Stimulated activated CD4-positive, alpha-beta T cell treated with anti-CD3 and anti-CD28 coated beads, TNF-alpha, amount 100 ng/mL, for 4 hours (primary cell): ENCODE measurements at regions not wholly inside any gene's neighbourhood (a gene's known extent, or its start where the extent isn't known, plus 50 kb on each side); places are given as distances from the start of the nearest gene placed in this dataset.
"Not testable (repeated sequence)": the region's sequence is repeated elsewhere in the genome, so short reads cannot be mapped to it uniquely, and the experiment has no call there.

Experiments
- DNase-seq, 3 experiments: peaks; one replicate each; pipeline ENCODE4 v3.0.0-alpha.2; 2020; ENCODE audit warnings: low read depth in 3 of 3

DNA sequence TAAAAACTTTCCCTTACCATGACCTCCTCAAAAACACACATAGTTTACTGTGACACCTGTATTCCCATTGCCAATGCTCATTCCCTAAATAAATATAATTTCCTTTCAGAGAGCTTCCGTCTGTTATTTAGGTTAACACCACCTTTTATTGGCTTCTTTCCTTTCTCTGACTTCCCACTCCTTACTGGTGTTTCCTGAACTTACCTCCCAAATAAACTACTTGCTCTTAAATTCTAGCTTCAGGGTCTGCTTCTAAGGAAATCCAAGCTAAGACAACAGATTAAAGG is 67.4 kb upstream of the ZNF746 start:
- DNase-seq: no peak

- no peak for DNase-seq
Measured at GRCh38 chr7:149564340-149565095, 66.9 kb upstream of the ZNF746 start.

DNA sequence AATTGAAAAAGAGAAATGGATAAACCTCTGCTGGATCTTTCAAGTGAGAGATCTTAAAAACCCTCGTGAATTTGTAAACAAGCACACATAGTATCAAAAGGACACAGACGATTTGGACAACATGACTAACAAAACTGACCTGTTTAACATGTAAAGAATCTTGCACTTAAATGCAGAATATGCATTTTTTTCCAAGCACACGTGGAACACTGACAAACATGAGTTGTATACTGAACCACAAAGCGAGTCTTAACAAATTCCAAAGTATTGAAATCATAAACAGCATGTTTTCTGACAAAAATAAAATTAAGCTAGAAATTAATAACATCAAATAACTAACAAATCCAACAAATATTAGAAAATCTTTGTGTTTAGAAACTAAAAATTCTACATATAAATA is 65.0 kb upstream of the ZNF746 start:
- no peak for DNase-seq

GRCh38 chr7:149561072-149561471 is 63.5 kb upstream of the ZNF746 start:
- DNase-seq: no peak

- DNase-seq: no peak
Measured at GRCh38 chr7:149559711-149560110, 62.1 kb upstream of the ZNF746 start.

GRCh38 chr7:149558149-149558861 is 60.7 kb upstream of the ZNF746 start:
- no peak for DNase-seq

DNA sequence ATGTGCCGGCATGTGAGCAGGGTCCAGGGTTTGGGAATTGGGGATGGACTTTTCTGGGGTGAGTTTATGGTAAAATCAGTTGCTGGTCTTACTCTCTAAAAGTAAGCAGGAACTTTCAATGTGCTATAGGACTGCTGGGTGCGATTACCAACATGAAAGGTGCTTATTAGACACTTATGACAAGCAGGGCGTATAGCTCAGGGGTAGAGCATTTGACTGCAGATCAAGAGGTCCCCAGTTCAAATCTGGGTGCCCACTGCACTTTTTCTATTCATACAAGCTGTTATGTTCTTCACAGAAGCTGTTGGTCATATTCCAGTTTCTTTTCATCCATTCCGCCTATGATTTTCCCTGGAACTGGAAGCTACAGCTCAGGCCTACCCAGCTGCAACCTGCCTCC is 58.9 kb upstream of the ZNF746 start:
- not testable (repeated sequence) for DNase-seq

- DNase-seq: not testable (repeated sequence)
Measured at GRCh38 chr7:149554821-149555220, 57.2 kb upstream of the ZNF746 start.

DNA sequence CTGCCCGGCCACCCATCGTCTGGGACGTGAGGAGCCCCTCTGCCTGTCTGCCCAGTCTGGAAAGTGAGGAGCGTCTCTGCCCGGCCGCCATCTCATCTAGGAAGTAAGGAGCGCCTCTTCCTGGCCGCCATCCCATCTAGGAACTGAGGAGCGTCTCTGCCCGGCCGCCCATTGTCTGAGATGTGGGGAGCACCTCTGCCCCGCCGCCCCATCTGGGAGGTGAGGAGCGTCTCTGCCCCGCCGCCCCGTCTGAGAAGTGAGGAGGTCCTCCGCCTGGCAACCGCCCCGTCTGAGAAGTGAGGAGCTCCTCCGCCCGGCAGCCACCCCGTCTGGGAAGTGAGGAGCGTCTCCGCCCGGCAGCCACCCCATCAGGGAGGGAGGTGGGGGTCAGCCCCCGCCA is 56.4 kb upstream of the ZNF746 start:
- not testable (repeated sequence) for DNase-seq

DNA sequence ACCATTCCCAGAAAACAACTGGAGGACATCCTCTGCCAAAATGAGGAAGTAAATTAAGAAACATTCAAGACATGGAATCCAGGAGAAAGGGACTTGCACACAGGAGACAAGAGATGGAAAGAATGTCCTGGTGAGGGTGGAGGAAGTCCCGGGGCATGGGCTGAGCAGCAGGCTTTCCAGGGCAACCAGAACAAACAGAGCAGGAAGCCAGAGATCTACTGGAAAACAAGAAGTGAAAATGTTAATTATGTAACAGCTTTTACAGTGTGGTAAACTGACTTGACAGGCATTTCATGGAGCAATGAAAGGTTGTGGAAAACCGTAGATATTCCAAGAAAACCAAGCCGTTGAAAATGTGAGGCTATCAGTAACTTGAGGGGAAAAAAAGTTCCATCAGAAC is 55.2 kb upstream of the ZNF746 start:
- DNase-seq: no peak
